ENCODE measurements at regions not wholly inside any gene's neighbourhood (a gene's known extent, or its start where the extent isn't known, plus 50 kb on each side); places are given as distances from the start of the nearest gene placed in this dataset.
"Not testable (repeated sequence)": the region's sequence is repeated elsewhere in the genome, so short reads cannot be mapped to it uniquely, and the experiment has no call there.

DNA sequence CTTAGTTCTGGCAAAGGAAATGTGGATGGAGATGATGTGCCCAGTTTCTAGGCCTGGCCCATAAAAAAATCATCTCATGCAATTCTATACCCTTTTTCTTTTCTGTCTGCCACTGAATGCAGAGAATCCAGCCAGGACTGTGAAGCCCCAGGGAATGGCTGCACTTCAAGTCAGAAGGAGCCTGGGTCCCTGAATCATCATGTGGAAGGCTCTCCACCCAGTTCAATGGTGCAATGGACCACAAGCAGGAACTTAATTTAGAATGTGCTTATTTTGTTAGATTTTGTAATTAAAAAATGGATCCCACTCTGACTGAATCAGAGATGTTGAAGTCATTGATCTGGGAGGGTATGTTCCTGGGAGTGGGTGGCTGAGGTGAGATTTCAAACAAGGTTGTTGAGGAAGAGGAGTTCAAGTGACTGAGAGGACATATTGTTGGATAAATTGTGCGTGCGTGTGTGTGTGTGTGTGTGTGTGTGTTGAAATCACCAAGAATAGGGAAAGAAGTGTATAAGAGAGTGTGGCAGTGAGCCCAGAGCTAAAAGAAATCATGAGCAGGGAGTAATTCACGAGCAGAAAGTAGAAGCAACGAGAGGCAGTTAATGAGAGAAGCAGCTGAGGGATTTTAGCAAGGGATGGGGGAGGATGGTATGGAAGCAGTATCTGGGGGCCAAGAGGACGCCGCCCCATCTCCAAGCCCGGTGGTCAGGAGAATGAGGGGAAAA, 125.4 kb downstream of the TMX1 start:
- intact Hi-C loops (cut with DNase I), result no loop called here
- no peak overlapping the region for H3K9ac ChIP-seq (ENCODE audit: low read length in 3 of 3)
- no peaks in the 10 kb centered on the region for H3K36me3 ChIP-seq (ENCODE audit: control insufficient read depth in 2 of 3, insufficient read depth in 3 of 3, low read length in 3 of 3)
- no peak for FAIRE-seq
- H3K4me1 ChIP-seq (ENCODE audit: control insufficient read depth in 2 of 3, insufficient read depth in 2 of 3, low read depth in 1 of 3, low read length in 3 of 3), result no peaks in the 10 kb centered on the region
- no peak overlapping the region for H3K4me3 ChIP-seq (ENCODE audit: low read length in 3 of 3)
- H3K9me3 ChIP-seq (ENCODE audit: control insufficient read depth in 2 of 3, insufficient read depth in 1 of 3, low read length in 3 of 3), result no peaks in the 10 kb centered on the region
- H3K27me3 ChIP-seq (ENCODE audit: control insufficient read depth, insufficient read depth, low read length), result no peaks in the 10 kb centered on the region
- TF ChIP-seq, protein P1, sequence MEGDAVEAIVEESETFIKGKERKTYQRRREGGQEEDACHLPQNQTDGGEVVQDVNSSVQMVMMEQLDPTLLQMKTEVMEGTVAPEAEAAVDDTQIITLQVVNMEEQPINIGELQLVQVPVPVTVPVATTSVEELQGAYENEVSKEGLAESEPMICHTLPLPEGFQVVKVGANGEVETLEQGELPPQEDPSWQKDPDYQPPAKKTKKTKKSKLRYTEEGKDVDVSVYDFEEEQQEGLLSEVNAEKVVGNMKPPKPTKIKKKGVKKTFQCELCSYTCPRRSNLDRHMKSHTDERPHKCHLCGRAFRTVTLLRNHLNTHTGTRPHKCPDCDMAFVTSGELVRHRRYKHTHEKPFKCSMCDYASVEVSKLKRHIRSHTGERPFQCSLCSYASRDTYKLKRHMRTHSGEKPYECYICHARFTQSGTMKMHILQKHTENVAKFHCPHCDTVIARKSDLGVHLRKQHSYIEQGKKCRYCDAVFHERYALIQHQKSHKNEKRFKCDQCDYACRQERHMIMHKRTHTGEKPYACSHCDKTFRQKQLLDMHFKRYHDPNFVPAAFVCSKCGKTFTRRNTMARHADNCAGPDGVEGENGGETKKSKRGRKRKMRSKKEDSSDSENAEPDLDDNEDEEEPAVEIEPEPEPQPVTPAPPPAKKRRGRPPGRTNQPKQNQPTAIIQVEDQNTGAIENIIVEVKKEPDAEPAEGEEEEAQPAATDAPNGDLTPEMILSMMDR (IDR thresholded peaks at IDR 0.05; ENCODE audit: borderline replicate concordance, extremely low read depth, insufficient read depth), result no peak
- H3K27ac ChIP-seq (ENCODE audit: low read depth in 2 of 2, low read length in 2 of 2), result no peak overlapping the region
- no peak for DNase-seq

DNA sequence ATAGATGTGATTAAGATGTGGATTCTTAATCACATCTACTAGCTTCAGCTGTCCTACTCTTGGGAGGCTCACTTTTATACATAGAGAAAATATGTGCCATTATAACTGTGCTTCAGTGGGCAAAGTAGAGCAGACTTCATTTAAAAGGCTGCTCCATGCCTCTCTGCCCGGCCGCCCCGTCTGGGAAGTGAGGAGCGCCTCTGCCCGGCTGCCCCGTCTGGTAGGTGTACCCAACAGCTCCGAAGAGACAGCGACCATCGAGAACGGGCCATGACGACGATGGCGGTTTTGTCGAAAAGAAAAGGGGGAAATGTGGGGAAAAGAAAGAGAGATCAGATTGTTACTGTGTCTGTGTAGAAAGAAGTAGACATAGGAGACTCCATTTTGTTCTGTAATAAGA, 126.4 kb downstream of the TMX1 start:
- H3K9ac ChIP-seq (ENCODE audit: low read length in 3 of 3); intact Hi-C loops (cut with DNase I); FAIRE-seq; H3K9me3 ChIP-seq (ENCODE audit: control insufficient read depth in 2 of 3, insufficient read depth in 1 of 3, low read length in 3 of 3); H3K36me3 ChIP-seq (ENCODE audit: control insufficient read depth in 2 of 3, insufficient read depth in 3 of 3, low read length in 3 of 3); H3K27me3 ChIP-seq (ENCODE audit: control insufficient read depth, insufficient read depth, low read length); H3K27ac ChIP-seq (ENCODE audit: low read depth in 2 of 2, low read length in 2 of 2); DNase-seq; H3K4me3 ChIP-seq (ENCODE audit: low read length in 3 of 3); H3K4me1 ChIP-seq (ENCODE audit: control insufficient read depth in 2 of 3, insufficient read depth in 2 of 3, low read depth in 1 of 3, low read length in 3 of 3): not testable (repeated sequence)

DNA sequence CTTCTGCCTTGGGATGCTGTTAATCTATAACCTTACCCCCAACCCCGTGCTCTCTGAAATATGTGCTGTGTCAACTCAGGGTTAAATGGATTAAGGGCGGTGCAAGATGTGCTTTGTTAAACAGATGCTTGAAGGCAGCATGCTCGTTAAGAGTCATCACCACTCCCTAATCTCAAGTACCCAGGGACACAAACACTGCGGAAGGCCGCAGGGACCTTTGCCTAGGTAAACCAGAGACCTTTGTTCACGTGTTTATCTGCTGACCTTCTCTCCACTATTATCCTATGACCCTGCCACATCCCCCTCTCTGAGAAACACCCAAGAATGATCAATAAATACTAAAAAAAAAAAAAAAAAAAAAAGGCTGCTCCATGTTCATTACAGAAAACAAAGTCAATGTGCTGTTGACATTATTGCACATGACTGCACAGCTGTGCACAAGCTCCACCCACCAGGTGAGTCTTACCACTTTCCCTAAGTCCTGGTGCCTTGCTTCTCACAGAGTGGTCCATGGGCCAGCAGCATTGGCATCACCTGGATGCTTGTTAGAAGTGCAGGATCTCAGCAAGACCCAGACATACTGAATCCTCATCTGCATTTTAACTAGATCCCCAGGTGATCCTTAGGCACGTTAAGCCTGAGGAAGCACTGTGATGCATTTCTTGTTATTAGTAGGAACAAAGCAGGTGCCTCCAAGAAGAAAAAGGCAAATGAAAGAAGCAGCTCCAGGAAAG, 127.0 kb downstream of the TMX1 start:
- intact Hi-C loops (cut with DNase I); H3K36me3 ChIP-seq (ENCODE audit: control insufficient read depth in 2 of 3, insufficient read depth in 3 of 3, low read length in 3 of 3); H3K27me3 ChIP-seq (ENCODE audit: control insufficient read depth, insufficient read depth, low read length); DNase-seq; FAIRE-seq; H3K9ac ChIP-seq (ENCODE audit: low read length in 3 of 3); H3K4me1 ChIP-seq (ENCODE audit: control insufficient read depth in 2 of 3, insufficient read depth in 2 of 3, low read depth in 1 of 3, low read length in 3 of 3); H3K9me3 ChIP-seq (ENCODE audit: control insufficient read depth in 2 of 3, insufficient read depth in 1 of 3, low read length in 3 of 3); H3K27ac ChIP-seq (ENCODE audit: low read depth in 2 of 2, low read length in 2 of 2); H3K4me3 ChIP-seq (ENCODE audit: low read length in 3 of 3): not testable (repeated sequence)

DNA sequence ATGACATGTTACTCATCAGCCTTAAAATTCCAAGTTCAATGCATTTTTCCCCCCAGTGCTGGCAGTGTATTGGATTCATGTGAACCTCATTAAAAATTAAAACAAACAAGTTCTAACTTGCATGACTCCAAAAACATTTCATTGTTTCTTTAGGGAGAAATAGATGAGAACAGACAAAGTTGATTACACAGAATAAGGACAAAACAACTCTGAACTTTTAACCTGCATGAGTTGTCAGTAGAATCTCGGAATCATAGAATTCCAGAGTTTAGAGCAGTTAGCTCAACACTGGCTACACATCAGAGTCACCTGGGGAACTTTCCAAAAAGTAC, 127.5 kb downstream of the TMX1 start:
- H3K4me1 ChIP-seq (ENCODE audit: control insufficient read depth in 2 of 3, insufficient read depth in 2 of 3, low read depth in 1 of 3, low read length in 3 of 3), result no peaks in the 10 kb centered on the region
- intact Hi-C loops (cut with DNase I), result no loop called here
- H3K27ac ChIP-seq (ENCODE audit: low read depth in 2 of 2, low read length in 2 of 2), result no peak overlapping the region
- TF ChIP-seq, protein P1 (IDR thresholded peaks at IDR 0.05; ENCODE audit: borderline replicate concordance, extremely low read depth, insufficient read depth), result no peak
- H3K36me3 ChIP-seq (ENCODE audit: control insufficient read depth in 2 of 3, insufficient read depth in 3 of 3, low read length in 3 of 3), result no peaks in the 10 kb centered on the region
- H3K9ac ChIP-seq (ENCODE audit: low read length in 3 of 3), result no peak overlapping the region
- no peak for FAIRE-seq
- DNase-seq, result no peak
- H3K9me3 ChIP-seq (ENCODE audit: control insufficient read depth in 2 of 3, insufficient read depth in 1 of 3, low read length in 3 of 3), result no peaks in the 10 kb centered on the region
- no peak overlapping the region for H3K4me3 ChIP-seq (ENCODE audit: low read length in 3 of 3)
- H3K27me3 ChIP-seq (ENCODE audit: control insufficient read depth, insufficient read depth, low read length), result no peaks in the 10 kb centered on the region

Data from kidney (tissue), 13 donors.